MCF 10A (cell line): ENCODE measurements at regions not wholly inside any gene's neighbourhood (a gene's known extent, or its start where the extent isn't known, plus 50 kb on each side); places are given as distances from the start of the nearest gene placed in this dataset.

Source experiments
- BruUV-seq: library from RNA; stranded (reverse); fragments of 400-500 nt; replicated peaks from 2 replicates; lab custom pipeline; 2021; lab: Mats Ljungman, UMichigan
- CTCF ChIA-PET: fragments of 300-600 bp; sonication (Branson Sonifier 250); formaldehyde crosslinking; extraction: SDS; loops from one replicate; lab custom pipeline; 2021; ENCODE audit warnings: antibody characterized with exemption, inconsistent platforms; lab: Yijun Ruan, JAX
- POLR2A ChIA-PET: fragments of 300-600, 350-650 bp; sonication (Branson Sonifier 250); formaldehyde crosslinking; extraction: SDS; loops from one replicate; lab custom pipeline; 2020; ENCODE audit warnings: antibody characterized with exemption, inconsistent platforms; lab: Yijun Ruan, JAX
- DNase-seq: peaks from one replicate; pipeline ENCODE4 v3.0.0-alpha.2; 2018; ENCODE audit not compliant: unreplicated experiment
- H3K27ac Mint-ChIP-seq: one replicate; pipeline ENCODE4 v1.8.0; 2022; ENCODE audit warnings: mild to moderate bottlenecking, low read depth, mixed read lengths; ENCODE audit not compliant: unreplicated experiment
- H3K27me3 Mint-ChIP-seq: one replicate; pipeline ENCODE4 v1.8.0; 2022; ENCODE audit warnings: mixed read lengths; ENCODE audit not compliant: insufficient read depth, unreplicated experiment
- H3K36me3 Mint-ChIP-seq: one replicate; pipeline ENCODE4 v1.8.0; 2022; ENCODE audit warnings: mild to moderate bottlenecking, moderate library complexity, mixed read lengths; ENCODE audit not compliant: insufficient read depth, unreplicated experiment
- H3K4me1 Mint-ChIP-seq: one replicate; pipeline ENCODE4 v1.8.0; 2022; ENCODE audit warnings: mixed read lengths; ENCODE audit not compliant: insufficient read depth, unreplicated experiment
- H3K4me3 Mint-ChIP-seq: one replicate; pipeline ENCODE4 v1.8.0; 2022; ENCODE audit warnings: mild to moderate bottlenecking, moderate library complexity, mixed read lengths; ENCODE audit not compliant: unreplicated experiment
- H3K9me3 Mint-ChIP-seq: one replicate; pipeline ENCODE4 v1.8.0; 2022; ENCODE audit warnings: mixed read lengths; ENCODE audit not compliant: unreplicated experiment
- CTCF ChIP-seq: fragments of 200-600 bp; IDR thresholded peaks from one replicate; pipeline ENCODE4 v1.8.0; 2022; ENCODE audit warnings: antibody characterized with exemption, mild to moderate bottlenecking; ENCODE audit not compliant: unreplicated experiment
- intact Hi-C: fragments of 100-400 bp; cut with micrococcal nuclease; formaldehyde crosslinking; loops from 2 replicates; pipeline ENCODE4 v1.14.1; 2022

- no peak for DNase-seq
- POLR2A ChIA-PET, result interaction anchor here (0.5 kb wide), 1 partner anchor 920 kb away, joined by 3 read pairs; no protein-coding TSS in a partner anchor
- Mint-ChIP-seq H3K4me3 (no peak overlapping the region), H3K4me1 (no peaks in the 10 kb centered on the region), H3K36me3 (no peaks in the 10 kb centered on the region), H3K9me3 (no peaks in the 10 kb centered on the region), H3K27ac (no peak overlapping the region), H3K27me3 (peaks cover 9% of the 10 kb centered on the region)
- intact Hi-C loops, result no loop called here
- no peak for TF ChIP-seq CTCF
- CTCF ChIA-PET, result no interaction called here
- no TSS peak for BruUV-seq
These were observed 531.9 kb downstream of the XIRP2 start for GRCh38 chr2:167420211-167420610.

GRCh38 chr2:167415068-167415467 lies 526.8 kb downstream of the XIRP2 start:
- no peaks in the 10 kb centered on the region for H3K27me3 Mint-ChIP-seq
- no peak overlapping the region for H3K4me3 Mint-ChIP-seq
- no TSS peak for BruUV-seq
- ChIA-PET POLR2A (no interaction called here), CTCF (no interaction called here)
- no peak for TF ChIP-seq CTCF
- DNase-seq, result no peak
- H3K9me3 Mint-ChIP-seq, result no peaks in the 10 kb centered on the region
- H3K36me3 Mint-ChIP-seq, result no peaks in the 10 kb centered on the region
- H3K27ac Mint-ChIP-seq, result no peak overlapping the region
- intact Hi-C loops, result no loop called here
- no peaks in the 10 kb centered on the region for H3K4me1 Mint-ChIP-seq

GRCh38 chr2:167411367-167411766 lies 523.1 kb downstream of the XIRP2 start:
- no peak for TF ChIP-seq CTCF
- no peak overlapping the region for H3K27ac Mint-ChIP-seq
- ChIA-PET CTCF (interaction anchor here (0.5 to 0.7 kb wide), 3 partner anchors 12 to 342 kb away, joined by 3 read pairs; no protein-coding TSS in a partner anchor), POLR2A (no interaction called here)
- DNase-seq, result no peak
- peaks cover 7% of the 10 kb centered on the region for H3K9me3 Mint-ChIP-seq
- no peaks in the 10 kb centered on the region for H3K27me3 Mint-ChIP-seq
- H3K4me1 Mint-ChIP-seq, result no peaks in the 10 kb centered on the region
- H3K36me3 Mint-ChIP-seq, result no peaks in the 10 kb centered on the region
- intact Hi-C loops, result no loop called here
- no TSS peak for BruUV-seq
- no peak overlapping the region for H3K4me3 Mint-ChIP-seq

- no peak for TF ChIP-seq CTCF
- ChIA-PET CTCF (no interaction called here), POLR2A (no interaction called here)
- no peak overlapping the region for H3K27ac Mint-ChIP-seq
- intact Hi-C loops, result no loop called here
- no peaks in the 10 kb centered on the region for H3K4me1 Mint-ChIP-seq
- H3K9me3 Mint-ChIP-seq, result peaks cover 17% of the 10 kb centered on the region
- no peaks in the 10 kb centered on the region for H3K36me3 Mint-ChIP-seq
- H3K27me3 Mint-ChIP-seq, result peaks cover 3% of the 10 kb centered on the region
- no TSS peak for BruUV-seq
- H3K4me3 Mint-ChIP-seq, result no peak overlapping the region
- DNase-seq, result no peak
These were observed 518.3 kb downstream of the XIRP2 start for GRCh38 chr2:167406558-167406957.
